ENCODE measurements at regions not wholly inside any gene's neighbourhood (a gene's known extent, or its start where the extent isn't known, plus 50 kb on each side); places are given as distances from the start of the nearest gene placed in this dataset.

- in situ Hi-C loops (cut with HindIII; ENCODE audit: low sequenced_read_pairs), result no loop called here
Measured at GRCh38 chr13:63351081-63351480, 1935.4 kb upstream of the PCDH20 start.

GRCh38 chr13:63345835-63346234 lies 1930.2 kb upstream of the PCDH20 start:
- no peak for DNase-seq (ENCODE audit: low read depth)
- no peak overlapping the region for H3K4me3 ChIP-seq (ENCODE audit: low read depth, low read length)
- in situ Hi-C loops (cut with HindIII; ENCODE audit: low sequenced_read_pairs), result no loop called here
- no peak for TF ChIP-seq CTCF (IDR thresholded peaks at IDR 0.05; ENCODE audit: low read depth, low read length, missing control alignments)

More at GRCh38 chr13:63351081-63351480, 1935.4 kb upstream of the PCDH20 start:
- no peak for TF ChIP-seq CTCF (IDR thresholded peaks at IDR 0.05; ENCODE audit: low read depth, low read length, missing control alignments)
- no peak for DNase-seq (ENCODE audit: low read depth)
- no peak overlapping the region for H3K4me3 ChIP-seq (ENCODE audit: low read depth, low read length)

GRCh38 chr13:63344711-63345110 lies 1929.1 kb upstream of the PCDH20 start:
- no peak for DNase-seq (ENCODE audit: low read depth)
- H3K4me3 ChIP-seq (ENCODE audit: low read depth, low read length), result no peak overlapping the region
- TF ChIP-seq CTCF (IDR thresholded peaks at IDR 0.05; ENCODE audit: low read depth, low read length, missing control alignments), result no peak
- in situ Hi-C loops (cut with HindIII; ENCODE audit: low sequenced_read_pairs), result no loop called here

GRCh38 chr13:63337921-63338320 lies 1922.3 kb upstream of the PCDH20 start:
- DNase-seq (ENCODE audit: low read depth), result no peak
- TF ChIP-seq CTCF (IDR thresholded peaks at IDR 0.05; ENCODE audit: low read depth, low read length, missing control alignments), result no peak
- in situ Hi-C loops (cut with HindIII; ENCODE audit: low sequenced_read_pairs), result no loop called here
- H3K4me3 ChIP-seq (ENCODE audit: low read depth, low read length), result no peak overlapping the region

GRCh38 chr13:63337041-63337440 lies 1921.4 kb upstream of the PCDH20 start:
- DNase-seq (ENCODE audit: low read depth), result no peak
- in situ Hi-C loops (cut with HindIII; ENCODE audit: low sequenced_read_pairs), result no loop called here
- no peak for TF ChIP-seq CTCF (IDR thresholded peaks at IDR 0.05; ENCODE audit: low read depth, low read length, missing control alignments)
- no peak overlapping the region for H3K4me3 ChIP-seq (ENCODE audit: low read depth, low read length)

- no peak overlapping the region for H3K4me3 ChIP-seq (ENCODE audit: low read depth, low read length)
- in situ Hi-C loops (cut with HindIII; ENCODE audit: low sequenced_read_pairs), result no loop called here
- TF ChIP-seq CTCF (IDR thresholded peaks at IDR 0.05; ENCODE audit: low read depth, low read length, missing control alignments), result no peak
- no peak for DNase-seq (ENCODE audit: low read depth)
Measured at GRCh38 chr13:63336549-63336948, 1920.9 kb upstream of the PCDH20 start.

GRCh38 chr13:63327584-63327983 lies 1911.9 kb upstream of the PCDH20 start:
- no peak for TF ChIP-seq CTCF (IDR thresholded peaks at IDR 0.05; ENCODE audit: low read depth, low read length, missing control alignments)
- in situ Hi-C loops (cut with HindIII; ENCODE audit: low sequenced_read_pairs), result no loop called here
- H3K4me3 ChIP-seq (ENCODE audit: low read depth, low read length), result no peak overlapping the region
- no peak for DNase-seq (ENCODE audit: low read depth)
